ENCODE measurements at regions not wholly inside any gene's neighbourhood (a gene's known extent, or its start where the extent isn't known, plus 50 kb on each side); places are given as distances from the start of the nearest gene placed in this dataset.
A peak's percentile ranks its signal among the peaks of the same experiment; 100 is the strongest.

DNA sequence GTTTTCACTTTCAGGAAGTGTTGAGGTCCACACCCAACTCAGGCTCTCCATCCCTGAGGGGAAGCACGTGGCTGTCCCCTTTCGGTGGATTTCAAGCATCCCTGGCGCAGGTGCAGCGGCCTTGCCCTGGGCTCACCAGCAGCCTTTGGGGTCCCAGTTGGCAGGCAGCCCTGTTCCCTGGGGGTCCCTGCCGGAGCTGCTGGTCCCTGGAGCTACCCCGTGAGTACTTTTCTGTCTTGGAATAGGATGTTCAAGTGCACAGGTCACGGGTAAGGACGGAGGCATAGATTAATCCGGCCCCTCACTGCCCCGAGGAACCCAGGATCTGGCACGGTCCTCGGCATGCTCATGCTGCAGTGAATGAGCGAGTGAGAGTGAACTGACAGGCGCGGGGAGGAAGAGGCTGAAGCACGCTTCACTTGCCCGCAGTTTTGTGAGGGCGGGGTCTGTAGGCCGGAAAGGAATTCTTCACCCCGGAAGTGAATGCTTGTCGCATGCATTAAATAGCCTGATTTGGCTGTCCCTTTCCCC lies 117.2 kb upstream of the FAT1 start:
- dilution Hi-C loops (cut with MboI; ENCODE audit: extremely low pct_ligation_motif_present, low sequenced_read_pairs): no loop called here
- TF ChIP-seq, protein P1, sequence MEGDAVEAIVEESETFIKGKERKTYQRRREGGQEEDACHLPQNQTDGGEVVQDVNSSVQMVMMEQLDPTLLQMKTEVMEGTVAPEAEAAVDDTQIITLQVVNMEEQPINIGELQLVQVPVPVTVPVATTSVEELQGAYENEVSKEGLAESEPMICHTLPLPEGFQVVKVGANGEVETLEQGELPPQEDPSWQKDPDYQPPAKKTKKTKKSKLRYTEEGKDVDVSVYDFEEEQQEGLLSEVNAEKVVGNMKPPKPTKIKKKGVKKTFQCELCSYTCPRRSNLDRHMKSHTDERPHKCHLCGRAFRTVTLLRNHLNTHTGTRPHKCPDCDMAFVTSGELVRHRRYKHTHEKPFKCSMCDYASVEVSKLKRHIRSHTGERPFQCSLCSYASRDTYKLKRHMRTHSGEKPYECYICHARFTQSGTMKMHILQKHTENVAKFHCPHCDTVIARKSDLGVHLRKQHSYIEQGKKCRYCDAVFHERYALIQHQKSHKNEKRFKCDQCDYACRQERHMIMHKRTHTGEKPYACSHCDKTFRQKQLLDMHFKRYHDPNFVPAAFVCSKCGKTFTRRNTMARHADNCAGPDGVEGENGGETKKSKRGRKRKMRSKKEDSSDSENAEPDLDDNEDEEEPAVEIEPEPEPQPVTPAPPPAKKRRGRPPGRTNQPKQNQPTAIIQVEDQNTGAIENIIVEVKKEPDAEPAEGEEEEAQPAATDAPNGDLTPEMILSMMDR (optimal IDR thresholded peaks at IDR 0.05 in 1 of 3, IDR thresholded peaks at IDR 0.05 in 1 of 3, conservative IDR thresholded peaks at IDR 0.05 in 1 of 3; ENCODE audit: extremely low read depth in 1 of 3, insufficient read depth in 2 of 3, low read length in 3 of 3): no peak
- TF ChIP-seq EZH2 (IDR thresholded peaks at IDR 0.05; ENCODE audit: low read length): no peak
- Histone ChIP-seq H4K20me1 (ENCODE audit: control insufficient read depth, extremely low read depth, insufficient read depth, low read length) (no peaks in the 10 kb centered on the region), H3K9me1 (ENCODE audit: control insufficient read depth, extremely low read depth, insufficient read depth, low read length) (no peaks in the 10 kb centered on the region), H3K79me2 (ENCODE audit: control insufficient read depth, insufficient read depth, low read length) (no peaks in the 10 kb centered on the region), H2AFZ (ENCODE audit: control insufficient read depth, low read length) (peak overlapping the region; percentile 20), H3K4me2 (ENCODE audit: control insufficient read depth, extremely low read depth, insufficient read depth, low read depth, low read length) (no peak overlapping the region), H3K27me3 (ENCODE audit: control insufficient read depth, extremely low read depth, insufficient read depth, low read length) (no peaks in the 10 kb centered on the region), H3K4me3 (ENCODE audit: control insufficient read depth in 2 of 3, extremely low read depth in 1 of 3, insufficient read depth in 2 of 3, low read depth in 1 of 3, low read length in 3 of 3) (no peak overlapping the region), H3K36me3 (ENCODE audit: control insufficient read depth in 2 of 2, extremely low read depth in 1 of 2, insufficient read depth in 2 of 2, low read length in 2 of 2) (no peaks in the 10 kb centered on the region), H3K9ac (ENCODE audit: control insufficient read depth, extremely low read depth, insufficient read depth, low read length) (no peak overlapping the region), H3K27ac (ENCODE audit: control insufficient read depth, insufficient read depth, low read length) (no peak overlapping the region), H3K4me1 (ENCODE audit: control insufficient read depth, extremely low read depth, insufficient read depth, low read length) (peaks cover 34% of the 10 kb centered on the region), H3K9me3 (ENCODE audit: control insufficient read depth, low read depth, low read length) (no peaks in the 10 kb centered on the region)
- DNase-seq (ENCODE audit: low read depth, low spot score) (no peak), FAIRE-seq (no peak)

DNA sequence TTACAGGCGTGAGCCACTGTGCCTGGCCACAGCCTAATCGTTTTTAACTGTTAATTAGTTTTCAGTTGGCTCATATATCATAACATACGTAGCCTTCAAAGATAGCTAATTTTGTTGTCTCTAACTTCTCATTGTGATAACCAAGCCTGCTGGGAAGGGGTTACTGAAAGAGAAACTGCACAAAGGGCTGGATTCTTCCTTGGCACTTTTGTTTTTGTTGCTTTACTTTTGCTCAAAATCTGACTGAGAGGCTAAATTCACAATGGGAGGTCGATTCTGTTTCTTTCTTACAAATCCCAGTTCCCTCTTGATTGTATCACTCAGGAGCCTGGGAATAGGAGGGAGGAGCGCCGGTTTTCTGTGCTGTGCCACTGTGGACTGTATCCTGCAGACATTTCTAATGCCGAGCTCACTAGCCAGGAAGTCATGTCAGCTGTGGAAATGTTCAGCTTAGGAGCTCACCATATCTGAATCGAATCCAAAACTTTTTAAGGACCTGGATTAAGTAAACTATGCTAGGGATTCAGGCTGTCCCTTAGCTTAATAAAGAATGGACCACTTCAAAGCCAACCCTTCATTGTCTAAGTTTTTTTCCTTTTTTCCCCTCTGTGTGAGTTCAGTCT lies 120.5 kb upstream of the FAT1 start:
- Histone ChIP-seq H3K4me2 (ENCODE audit: control insufficient read depth, extremely low read depth, insufficient read depth, low read depth, low read length) (peak overlapping the region; percentile 88), H2AFZ (ENCODE audit: control insufficient read depth, low read length) (peak overlapping the region; percentile 93), H4K20me1 (ENCODE audit: control insufficient read depth, extremely low read depth, insufficient read depth, low read length) (no peaks in the 10 kb centered on the region), H3K36me3 (ENCODE audit: control insufficient read depth in 2 of 2, extremely low read depth in 1 of 2, insufficient read depth in 2 of 2, low read length in 2 of 2) (no peaks in the 10 kb centered on the region), H3K27ac (ENCODE audit: control insufficient read depth, insufficient read depth, low read length) (peak overlapping the region; percentile 86), H3K9me1 (ENCODE audit: control insufficient read depth, extremely low read depth, insufficient read depth, low read length) (no peaks in the 10 kb centered on the region), H3K27me3 (ENCODE audit: control insufficient read depth, extremely low read depth, insufficient read depth, low read length) (no peaks in the 10 kb centered on the region), H3K79me2 (ENCODE audit: control insufficient read depth, insufficient read depth, low read length) (no peaks in the 10 kb centered on the region), H3K9me3 (ENCODE audit: control insufficient read depth, low read depth, low read length) (no peaks in the 10 kb centered on the region), H3K4me3 (ENCODE audit: control insufficient read depth in 2 of 3, extremely low read depth in 1 of 3, insufficient read depth in 2 of 3, low read depth in 1 of 3, low read length in 3 of 3) (peak overlapping the region in 2 of 3 experiments; percentile 6 to 50), H3K9ac (ENCODE audit: control insufficient read depth, extremely low read depth, insufficient read depth, low read length) (peak overlapping the region; percentile 54), H3K4me1 (ENCODE audit: control insufficient read depth, extremely low read depth, insufficient read depth, low read length) (peaks cover 31% of the 10 kb centered on the region)
- DNase-seq (ENCODE audit: low read depth, low spot score): no peak
- FAIRE-seq: peak; percentile 77
- TF ChIP-seq, protein P1 (optimal IDR thresholded peaks at IDR 0.05 in 1 of 3, IDR thresholded peaks at IDR 0.05 in 1 of 3, conservative IDR thresholded peaks at IDR 0.05 in 1 of 3; ENCODE audit: extremely low read depth in 1 of 3, insufficient read depth in 2 of 3, low read length in 3 of 3): no peak
- no peak for TF ChIP-seq EZH2 (IDR thresholded peaks at IDR 0.05; ENCODE audit: low read length)
- dilution Hi-C loops (cut with MboI; ENCODE audit: extremely low pct_ligation_motif_present, low sequenced_read_pairs): no loop called here
